GM23248 (cell line): ENCODE measurements at regions not wholly inside any gene's neighbourhood (a gene's known extent, or its start where the extent isn't known, plus 50 kb on each side); places are given as distances from the start of the nearest gene placed in this dataset.

Experiments used
- EZH2 ChIP-seq: fragments of 200-600 bp; sonication (generic); IDR thresholded peaks from 2 replicates; pipeline ENCODE4 v1.6.1; 2018; ENCODE audit warnings: antibody characterized with exemption, mild to moderate bottlenecking; ENCODE audit not compliant: insufficient read depth, poor library complexity, severe bottlenecking
- EZH2phosphoT487 ChIP-seq: fragments of 200-600 bp; sonication (generic); IDR thresholded peaks from 2 replicates; pipeline ENCODE4 v1.6.1; 2018; ENCODE audit warnings: antibody characterized with exemption, moderate library complexity, mild to moderate bottlenecking, low read depth; ENCODE audit not compliant: insufficient read depth

DNA sequence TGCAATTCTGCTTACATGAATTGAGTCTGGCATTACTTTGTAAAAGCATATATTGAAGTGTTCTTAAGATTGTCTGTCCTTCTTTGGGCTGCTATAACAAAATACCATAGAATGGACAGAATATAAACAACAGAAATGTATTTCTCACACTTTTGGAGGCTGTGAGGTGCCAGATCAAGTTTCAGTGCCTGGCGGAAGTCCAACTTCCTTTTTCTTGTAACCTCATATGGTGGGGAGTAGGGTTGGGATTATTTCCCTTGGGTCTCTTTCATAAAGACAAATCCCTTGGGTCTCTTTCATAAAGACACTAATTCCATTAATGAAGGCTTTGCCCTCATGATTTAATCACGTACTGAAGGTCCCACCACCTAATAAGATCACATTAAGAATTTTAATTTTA, 199.3 kb upstream of the GRID2 start:
- no peak for TF ChIP-seq EZH2
- no peak for TF ChIP-seq EZH2phosphoT487
